HG02981 (cell line): ENCODE measurements at regions not wholly inside any gene's neighbourhood (a gene's known extent, or its start where the extent isn't known, plus 50 kb on each side); places are given as distances from the start of the nearest gene placed in this dataset.

Experiments
- ATAC-seq: cut with Tn5 transposase; IDR thresholded peaks from one replicate; pipeline ENCODE4 v1.9.1; 2021; ENCODE audit warnings: mild to moderate bottlenecking, moderate library complexity; ENCODE audit not compliant: unreplicated experiment

GRCh38 chr15:95834028-95834804, 496.3 kb upstream of the NR2F2 start:
- ATAC-seq = no peak

GRCh38 chr15:95836536-95836935, 494.0 kb upstream of the NR2F2 start:
- ATAC-seq = no peak

- ATAC-seq = no peak
Observed at GRCh38 chr15:95837341-95838004, 493.0 kb upstream of the NR2F2 start.

GRCh38 chr15:95839367-95839782, 491.1 kb upstream of the NR2F2 start:
- peak; percentile 92 for ATAC-seq

GRCh38 chr15:95840004-95840403, 490.5 kb upstream of the NR2F2 start:
- ATAC-seq = no peak

GRCh38 chr15:95840855-95841254, 489.6 kb upstream of the NR2F2 start:
- no peak for ATAC-seq

GRCh38 chr15:95842576-95842975, 487.9 kb upstream of the NR2F2 start:
- ATAC-seq = no peak

- ATAC-seq = no peak
Observed at GRCh38 chr15:95843241-95843910, 487.1 kb upstream of the NR2F2 start.

- no peak for ATAC-seq
Observed at GRCh38 chr15:95845862-95846515, 484.5 kb upstream of the NR2F2 start.

- ATAC-seq = no peak
Observed at GRCh38 chr15:95848126-95848525, 482.4 kb upstream of the NR2F2 start.

GRCh38 chr15:95850837-95851236, 479.7 kb upstream of the NR2F2 start:
- no peak for ATAC-seq

- ATAC-seq = no peak
Observed at GRCh38 chr15:95853350-95853749, 477.1 kb upstream of the NR2F2 start.

- ATAC-seq = no peak
Observed at GRCh38 chr15:95857124-95857757, 473.3 kb upstream of the NR2F2 start.

GRCh38 chr15:95857758-95858157, 472.7 kb upstream of the NR2F2 start:
- ATAC-seq = no peak

- ATAC-seq = no peak
Observed at GRCh38 chr15:95860406-95860805, 470.1 kb upstream of the NR2F2 start.

- peak; percentile 80 for ATAC-seq
Observed at GRCh38 chr15:95864467-95864886, 466.0 kb upstream of the NR2F2 start.

GRCh38 chr15:95865330-95865739, 465.2 kb upstream of the NR2F2 start:
- ATAC-seq = no peak

- ATAC-seq = no peak
Observed at GRCh38 chr15:95866711-95867440, 463.6 kb upstream of the NR2F2 start.

GRCh38 chr15:95868450-95868849, 462.1 kb upstream of the NR2F2 start:
- no peak for ATAC-seq

- ATAC-seq = no peak
Observed at GRCh38 chr15:95868970-95869369, 461.5 kb upstream of the NR2F2 start.
